HepG2 (cell line): ENCODE measurements at regions not wholly inside any gene's neighbourhood (a gene's known extent, or its start where the extent isn't known, plus 50 kb on each side); places are given as distances from the start of the nearest gene placed in this dataset.

ENCODE experiments used
- ATF3 ChIP-seq: sonication (generic); formaldehyde crosslinking; IDR thresholded peaks from 2 replicates; pipeline ENCODE4 v1.4.0; 2020; ENCODE audit warnings: missing genetic modification reagents
- E2F2 ChIP-seq: sonication (generic); formaldehyde crosslinking; IDR thresholded peaks from 2 replicates; pipeline ENCODE4 v1.4.0; 2020; ENCODE audit warnings: missing genetic modification reagents, borderline replicate concordance
- FOXP4 ChIP-seq: sonication (generic); formaldehyde crosslinking; IDR thresholded peaks from 2 replicates; pipeline ENCODE4 v1.4.0; 2020; ENCODE audit warnings: missing genetic modification reagents
- FUBP1 ChIP-seq: sonication (generic); formaldehyde crosslinking; IDR thresholded peaks from 2 replicates; pipeline ENCODE4 v1.5.1; 2020; ENCODE audit warnings: missing genetic modification reagents, mild to moderate bottlenecking, borderline replicate concordance
- MAF1 ChIP-seq: sonication (generic); formaldehyde crosslinking; IDR thresholded peaks from 2 replicates; pipeline ENCODE4 v1.5.0; 2020; ENCODE audit warnings: missing genetic modification reagents, borderline replicate concordance
- RBFOX2 ChIP-seq: fragments of 200-400 bp; formaldehyde crosslinking; IDR thresholded peaks from 2 replicates; pipeline ENCODE4 v1.6.1; 2017; ENCODE audit warnings: low read depth, mild to moderate bottlenecking, low read length
- SMYD3 ChIP-seq: sonication (generic); formaldehyde crosslinking; IDR thresholded peaks from 2 replicates; pipeline ENCODE4 v1.8.1; 2023; ENCODE audit warnings: mild to moderate bottlenecking, missing genetic modification reagents
- SNRNP70 ChIP-seq: fragments of 200-400 bp; formaldehyde crosslinking; IDR thresholded peaks from 2 replicates; pipeline ENCODE4 v1.6.1; 2017; ENCODE audit warnings: mild to moderate bottlenecking, low read depth, low read length, moderate library complexity
- THAP11 ChIP-seq: IDR thresholded peaks from 2 replicates; pipeline ENCODE4 v1.6.1; 2016; ENCODE audit warnings: missing biosample characterization, missing genetic modification reagents
- ZFY ChIP-seq: sonication (generic); formaldehyde crosslinking; IDR thresholded peaks from 2 replicates; pipeline ENCODE4 v1.4.0; 2020; ENCODE audit warnings: missing genetic modification reagents
- ZNF790 ChIP-seq: sonication (generic); formaldehyde crosslinking; IDR thresholded peaks from 2 replicates; pipeline ENCODE4 v1.8.0; 2022; ENCODE audit warnings: missing genetic modification reagents, mild to moderate bottlenecking, borderline replicate concordance
- ZNF839 ChIP-seq: sonication (generic); formaldehyde crosslinking; IDR thresholded peaks from 2 replicates; pipeline ENCODE4 v1.4.0; 2020; ENCODE audit warnings: missing genetic modification reagents, mild to moderate bottlenecking, borderline replicate concordance
- ZNF850 ChIP-seq: sonication (generic); formaldehyde crosslinking; conservative IDR thresholded peaks from 2 replicates; pipeline ENCODE4 v1.9.0; 2021; ENCODE audit warnings: mild to moderate bottlenecking, missing genetic modification reagents
- TF ChIP-seq, protein P1 (sequence below): sonication (generic); formaldehyde crosslinking; IDR thresholded peaks from 2 replicates; pipeline ENCODE4 v1.4.0; 2020; ENCODE audit warnings: missing genetic modification reagents, borderline replicate concordance
- TF ChIP-seq, protein P2 (sequence below): sonication (generic); formaldehyde crosslinking; IDR thresholded peaks from 2 replicates; pipeline ENCODE4 v1.5.0; 2020; ENCODE audit warnings: missing genetic modification reagents, mild to moderate bottlenecking, borderline replicate concordance
- TF ChIP-seq, protein P3 (sequence below): sonication (generic); formaldehyde crosslinking; IDR thresholded peaks from 2 replicates; pipeline ENCODE4 v1.4.0; 2020; ENCODE audit warnings: missing genetic modification reagents, low read depth, mild to moderate bottlenecking, borderline replicate concordance

DNA sequence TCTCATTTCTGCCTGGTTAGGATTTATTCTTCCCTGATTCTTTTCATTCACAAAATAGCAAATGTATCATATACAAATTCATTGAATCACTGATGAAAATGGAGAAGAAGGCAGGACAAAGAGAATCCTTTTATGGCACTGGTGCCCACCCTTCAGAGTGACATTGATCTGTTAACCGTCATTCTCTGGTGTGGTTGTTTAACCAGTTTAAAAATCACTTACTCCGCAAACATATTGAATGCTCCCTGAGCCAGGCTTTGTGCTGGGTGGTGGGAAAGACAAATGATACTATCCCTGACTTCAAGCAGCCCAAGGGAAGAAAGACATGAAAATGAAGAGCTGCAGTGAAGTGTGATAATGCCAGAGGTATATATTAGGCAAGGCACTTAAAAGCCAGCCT, 187.5 kb upstream of the SLC38A2 start (continued):
- TF ChIP-seq E2F2 (CRISPR knock-in tag) (no peak), SNRNP70 (no peak), ZNF850 (CRISPR knock-in tag) (no peak), MAF1 (no peak), THAP11 (CRISPR knock-in tag) (no peak), ZNF790 (CRISPR knock-in tag) (no peak), ZNF839 (CRISPR knock-in tag) (no peak), ATF3 (CRISPR knock-in tag) (no peak), FUBP1 (CRISPR knock-in tag) (no peak), ZFY (CRISPR knock-in tag) (no peak), FOXP4 (CRISPR knock-in tag) (no peak), SMYD3 (CRISPR knock-in tag) (no peak), RBFOX2 (no peak)
- TF ChIP-seq, protein P1, sequence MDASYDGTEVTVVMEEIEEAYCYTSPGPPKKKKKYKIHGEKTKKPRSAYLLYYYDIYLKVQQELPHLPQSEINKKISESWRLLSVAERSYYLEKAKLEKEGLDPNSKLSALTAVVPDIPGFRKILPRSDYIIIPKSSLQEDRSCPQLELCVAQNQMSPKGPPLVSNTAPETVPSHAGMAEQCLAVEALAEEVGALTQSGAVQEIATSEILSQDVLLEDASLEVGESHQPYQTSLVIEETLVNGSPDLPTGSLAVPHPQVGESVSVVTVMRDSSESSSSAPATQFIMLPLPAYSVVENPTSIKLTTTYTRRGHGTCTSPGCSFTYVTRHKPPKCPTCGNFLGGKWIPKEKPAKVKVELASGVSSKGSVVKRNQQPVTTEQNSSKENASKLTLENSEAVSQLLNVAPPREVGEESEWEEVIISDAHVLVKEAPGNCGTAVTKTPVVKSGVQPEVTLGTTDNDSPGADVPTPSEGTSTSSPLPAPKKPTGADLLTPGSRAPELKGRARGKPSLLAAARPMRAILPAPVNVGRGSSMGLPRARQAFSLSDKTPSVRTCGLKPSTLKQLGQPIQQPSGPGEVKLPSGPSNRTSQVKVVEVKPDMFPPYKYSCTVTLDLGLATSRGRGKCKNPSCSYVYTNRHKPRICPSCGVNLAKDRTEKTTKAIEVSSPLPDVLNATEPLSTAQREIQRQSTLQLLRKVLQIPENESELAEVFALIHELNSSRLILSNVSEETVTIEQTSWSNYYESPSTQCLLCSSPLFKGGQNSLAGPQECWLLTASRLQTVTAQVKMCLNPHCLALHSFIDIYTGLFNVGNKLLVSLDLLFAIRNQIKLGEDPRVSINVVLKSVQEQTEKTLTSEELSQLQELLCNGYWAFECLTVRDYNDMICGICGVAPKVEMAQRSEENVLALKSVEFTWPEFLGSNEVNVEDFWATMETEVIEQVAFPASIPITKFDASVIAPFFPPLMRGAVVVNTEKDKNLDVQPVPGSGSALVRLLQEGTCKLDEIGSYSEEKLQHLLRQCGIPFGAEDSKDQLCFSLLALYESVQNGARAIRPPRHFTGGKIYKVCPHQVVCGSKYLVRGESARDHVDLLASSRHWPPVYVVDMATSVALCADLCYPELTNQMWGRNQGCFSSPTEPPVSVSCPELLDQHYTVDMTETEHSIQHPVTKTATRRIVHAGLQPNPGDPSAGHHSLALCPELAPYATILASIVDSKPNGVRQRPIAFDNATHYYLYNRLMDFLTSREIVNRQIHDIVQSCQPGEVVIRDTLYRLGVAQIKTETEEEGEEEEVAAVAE (CRISPR knock-in tag) = no peak
- TF ChIP-seq, protein P2, sequence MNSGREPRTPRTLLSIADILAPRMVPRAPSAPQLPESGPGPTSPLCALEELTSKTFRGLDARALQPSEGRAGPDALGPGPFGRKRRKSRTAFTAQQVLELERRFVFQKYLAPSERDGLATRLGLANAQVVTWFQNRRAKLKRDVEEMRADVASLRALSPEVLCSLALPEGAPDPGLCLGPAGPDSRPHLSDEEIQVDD (CRISPR knock-in tag) = no peak
- TF ChIP-seq, protein P3, sequence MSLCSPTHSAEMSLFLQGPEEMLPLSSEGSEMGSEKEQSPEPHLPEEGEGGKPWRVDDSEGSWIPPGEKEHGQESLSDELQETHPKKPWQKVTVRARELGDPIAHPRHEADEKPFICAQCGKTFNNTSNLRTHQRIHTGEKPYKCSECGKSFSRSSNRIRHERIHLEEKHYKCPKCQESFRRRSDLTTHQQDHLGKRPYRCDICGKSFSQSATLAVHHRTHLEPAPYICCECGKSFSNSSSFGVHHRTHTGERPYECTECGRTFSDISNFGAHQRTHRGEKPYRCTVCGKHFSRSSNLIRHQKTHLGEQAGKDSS (CRISPR knock-in tag) = no peak
